H4 (cell line): ENCODE measurements at regions not wholly inside any gene's neighbourhood (a gene's known extent, or its start where the extent isn't known, plus 50 kb on each side); places are given as distances from the start of the nearest gene placed in this dataset.

Experiments
- DNase-seq: peaks from one replicate; pipeline ENCODE4 v3.0.0-alpha.2; 2015; ENCODE audit warnings: low spot score

- no peak for DNase-seq
These were observed 501.9 kb upstream of the USP24 start for GRCh38 chr1:55717111-55717510.

DNA sequence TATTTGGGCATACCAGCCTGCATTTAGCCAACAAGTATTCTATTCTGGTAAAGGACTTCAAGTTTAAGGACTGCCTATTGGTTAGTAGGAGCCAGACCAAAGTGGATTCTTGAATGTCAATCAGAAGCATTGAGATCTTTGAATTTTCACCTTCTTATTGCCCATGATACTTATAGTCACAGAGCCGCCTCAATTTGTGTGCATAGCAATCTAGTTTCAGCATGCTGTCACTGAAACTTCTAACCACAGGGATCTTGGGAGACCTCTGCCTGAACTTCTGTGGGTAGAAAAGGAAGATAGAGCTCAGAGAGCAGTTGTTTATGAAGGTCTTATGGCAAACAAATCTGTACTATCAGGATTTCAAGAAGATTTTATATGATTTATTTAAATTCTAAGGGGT lies 501.4 kb upstream of the USP24 start:
- DNase-seq, result peak; percentile 41

GRCh38 chr1:55716151-55716550 lies 501.0 kb upstream of the USP24 start:
- DNase-seq, result no peak

DNA sequence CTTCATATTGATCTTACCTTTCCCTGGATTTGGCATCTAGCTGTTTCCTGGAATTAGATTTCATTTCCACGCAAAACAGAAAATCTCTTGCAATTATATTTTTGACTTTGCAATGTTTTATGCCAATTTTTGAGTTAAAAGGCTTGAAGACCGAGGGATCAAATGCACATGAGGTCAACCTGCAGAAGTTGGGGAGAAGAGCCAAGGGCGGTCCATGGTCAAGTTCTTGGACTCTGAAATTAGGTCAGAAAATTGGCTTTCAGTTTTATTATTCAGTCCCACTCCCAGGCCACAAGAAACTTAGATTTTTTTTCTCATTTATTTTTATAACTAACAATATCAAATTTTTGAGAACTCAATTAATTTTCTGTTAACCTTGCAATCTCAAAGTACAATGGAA lies 499.1 kb upstream of the USP24 start:
- no peak for DNase-seq

DNA sequence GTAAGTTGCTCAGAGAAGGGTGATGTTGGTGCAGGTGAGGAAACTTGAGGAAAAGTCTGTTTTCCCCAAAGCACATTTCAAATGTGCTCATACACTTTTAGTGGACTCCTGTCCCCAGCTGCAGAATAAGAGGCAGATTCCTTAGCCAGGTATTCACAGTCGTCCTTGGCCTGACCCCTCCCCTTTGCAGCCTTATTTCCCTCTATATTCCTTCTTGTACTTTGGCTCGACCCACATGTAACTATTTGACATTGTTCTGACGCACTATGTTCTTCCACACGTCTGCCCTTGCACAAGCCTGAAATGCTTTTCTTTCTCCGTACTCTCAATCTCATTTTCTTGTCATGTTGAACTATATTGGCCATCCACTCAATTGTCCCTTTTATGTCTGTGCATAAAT lies 498.4 kb upstream of the USP24 start:
- DNase-seq, result no peak

DNA sequence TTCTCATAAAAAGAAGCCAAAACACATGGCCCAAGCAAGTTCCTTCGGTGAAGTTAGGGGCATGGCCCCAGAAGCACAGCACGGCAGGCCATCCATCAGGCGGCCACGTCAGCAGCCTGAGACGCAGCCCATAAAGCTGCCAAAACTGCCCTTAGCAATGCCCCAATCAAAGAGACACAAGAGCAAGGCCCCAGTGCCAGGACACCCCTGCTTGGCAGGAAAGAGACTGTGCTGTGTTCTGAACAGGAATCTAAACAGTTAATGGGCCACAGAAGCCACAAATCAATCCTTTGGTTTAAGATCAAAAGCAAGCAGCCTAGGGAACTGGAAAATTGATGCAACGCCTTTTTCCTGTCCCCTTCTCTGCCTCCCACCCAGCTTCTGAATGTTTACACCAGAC lies 497.0 kb upstream of the USP24 start:
- DNase-seq, result no peak

- DNase-seq, result no peak
These were observed 493.6 kb upstream of the USP24 start for GRCh38 chr1:55708781-55709180.

- no peak for DNase-seq
These were observed 492.7 kb upstream of the USP24 start for GRCh38 chr1:55707846-55708245.

DNA sequence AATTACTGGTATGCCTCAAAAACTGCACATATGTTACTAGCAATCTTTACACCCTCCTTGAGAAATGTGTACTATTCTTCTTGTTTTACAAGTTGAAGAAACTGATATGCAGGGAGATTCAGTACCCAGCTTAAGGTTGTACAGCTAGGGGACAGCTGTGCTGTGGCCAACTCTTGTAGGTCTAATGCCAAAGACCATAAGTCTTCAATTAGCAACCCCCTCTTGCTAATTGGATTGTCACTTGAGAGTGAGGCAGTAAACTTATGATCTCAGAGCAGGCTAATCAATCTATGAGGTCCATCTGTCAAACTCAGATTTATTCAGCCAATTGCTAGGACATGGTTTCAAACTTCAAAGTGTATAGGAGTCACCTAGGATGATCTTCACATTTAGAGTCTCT lies 492.0 kb upstream of the USP24 start:
- DNase-seq, result no peak

DNA sequence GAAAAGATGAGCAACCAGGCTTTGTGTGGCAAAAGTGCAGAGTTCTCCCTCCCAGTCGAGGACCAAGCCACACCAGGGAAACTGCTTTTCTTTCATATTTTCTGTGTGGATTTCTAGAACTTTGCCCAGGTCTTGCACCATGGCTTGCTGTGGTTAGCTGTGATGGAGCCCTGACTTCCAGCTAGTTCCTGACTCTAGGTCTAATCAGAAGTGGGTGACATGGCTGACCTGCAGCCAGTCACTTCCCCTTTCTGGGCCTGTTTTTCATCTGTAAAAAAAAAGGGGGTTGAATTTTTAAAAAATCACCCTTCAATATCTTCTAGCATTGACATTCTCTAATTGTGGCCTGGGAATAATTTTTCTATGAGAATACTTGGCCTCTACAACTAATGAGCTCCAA lies 491.2 kb upstream of the USP24 start:
- no peak for DNase-seq

- DNase-seq, result no peak
These were observed 488.7 kb upstream of the USP24 start for GRCh38 chr1:55703726-55704363.

GRCh38 chr1:55702064-55702463 lies 486.9 kb upstream of the USP24 start:
- peak; percentile 39 for DNase-seq

DNA sequence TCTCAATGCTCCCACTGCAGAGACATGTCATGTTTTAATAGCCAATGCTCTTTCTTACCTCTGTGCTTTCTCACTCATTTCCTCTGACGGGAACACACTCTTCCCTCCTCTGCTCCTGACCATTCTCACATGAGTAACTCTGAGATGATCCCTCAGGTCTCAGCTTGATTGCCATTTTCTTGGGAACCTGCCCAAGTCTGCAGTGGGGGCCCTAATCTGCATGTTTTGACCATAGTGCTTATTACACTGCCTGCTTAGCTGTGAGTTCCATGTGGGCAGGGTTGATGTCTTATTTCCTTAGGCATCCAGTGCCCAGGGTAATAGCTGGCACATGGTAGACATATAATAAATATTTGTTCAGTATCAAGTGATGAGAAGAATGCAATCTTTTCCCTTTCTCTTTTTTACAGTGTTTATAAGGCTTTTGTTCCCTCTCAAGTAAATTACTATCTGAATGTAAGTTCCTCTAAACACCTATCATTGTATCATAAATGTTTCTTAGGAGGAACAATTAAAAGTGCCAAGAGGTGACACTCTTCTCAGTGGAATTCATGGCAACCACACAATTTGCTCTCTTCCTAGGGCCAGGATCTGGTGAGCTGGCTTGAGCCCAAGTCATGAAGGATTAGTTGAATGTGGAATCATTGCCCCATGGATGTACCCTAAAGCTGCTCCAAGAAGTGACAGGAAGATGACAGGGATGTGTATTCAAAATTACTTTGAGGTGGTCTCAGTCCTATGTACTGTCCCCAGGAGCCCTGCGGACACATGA lies 485.4 kb upstream of the USP24 start:
- no peak for DNase-seq

DNA sequence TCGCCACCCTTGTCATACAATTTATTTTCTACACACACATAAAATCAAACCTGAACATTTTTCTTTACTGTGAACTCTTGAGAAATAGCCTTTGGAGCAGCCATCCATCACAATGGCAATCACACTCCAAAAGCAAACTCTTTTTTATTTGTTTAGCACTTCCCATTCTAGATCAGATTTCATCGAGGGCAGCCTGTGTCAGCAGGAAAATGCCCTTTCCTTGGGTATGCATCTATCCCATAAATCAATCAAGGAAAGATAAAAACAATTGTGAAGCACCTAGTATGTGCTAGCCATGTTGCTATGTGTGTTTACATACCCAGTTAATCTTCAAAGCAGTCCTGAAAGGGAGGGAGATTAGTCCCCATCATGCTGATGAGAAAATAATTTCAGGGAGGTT lies 484.1 kb upstream of the USP24 start:
- DNase-seq, result no peak

- DNase-seq, result no peak
These were observed 482.9 kb upstream of the USP24 start for GRCh38 chr1:55697997-55698535.

DNA sequence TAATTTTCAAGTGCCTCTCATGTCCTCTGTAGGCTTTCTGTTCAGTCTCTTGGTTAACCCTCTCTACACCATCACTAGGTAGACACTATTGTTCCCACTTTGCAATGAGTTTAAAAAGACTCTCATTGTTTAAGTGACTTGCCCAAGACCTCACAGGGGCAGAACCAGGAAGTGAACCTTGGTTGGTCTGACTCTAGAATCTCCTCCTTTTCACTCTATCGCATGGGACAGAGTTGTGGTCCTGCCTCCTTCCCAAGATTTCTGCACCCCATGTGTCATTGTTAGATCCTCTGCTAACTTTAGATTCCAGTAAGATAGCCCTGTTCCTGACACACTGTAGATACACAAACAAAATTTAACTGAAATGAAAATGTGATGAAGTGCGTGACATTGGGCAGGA lies 481.7 kb upstream of the USP24 start:
- no peak for DNase-seq

DNA sequence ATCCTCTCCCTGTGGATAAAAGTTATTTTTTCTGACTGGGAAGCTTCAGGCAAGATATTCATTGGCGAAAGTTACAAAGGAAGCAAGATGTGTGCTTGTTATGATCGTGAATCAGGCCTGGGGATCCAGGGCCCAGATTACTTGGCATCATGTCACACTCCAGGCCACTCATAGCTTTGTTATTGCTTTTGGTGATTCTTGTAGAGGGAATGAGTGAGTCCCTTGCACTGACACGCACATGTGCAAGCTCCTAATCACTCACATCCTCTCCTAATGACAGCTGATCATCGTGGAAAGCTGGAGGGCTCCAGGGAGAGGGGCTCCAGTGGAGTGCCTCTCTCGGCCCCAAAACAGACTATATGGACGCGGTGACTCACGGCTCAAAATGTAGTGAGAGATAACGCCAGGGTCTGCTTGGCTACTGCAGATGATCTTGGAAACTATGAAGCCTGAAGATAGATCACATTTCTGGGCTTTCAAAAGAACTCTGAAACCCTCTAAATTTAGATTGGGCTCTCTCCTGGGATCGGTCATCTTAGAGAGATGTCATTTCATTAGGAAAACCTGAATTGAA lies 481.1 kb upstream of the USP24 start:
- peak; percentile 29 for DNase-seq

- no peak for DNase-seq
These were observed 480.4 kb upstream of the USP24 start for GRCh38 chr1:55695552-55695951.

DNA sequence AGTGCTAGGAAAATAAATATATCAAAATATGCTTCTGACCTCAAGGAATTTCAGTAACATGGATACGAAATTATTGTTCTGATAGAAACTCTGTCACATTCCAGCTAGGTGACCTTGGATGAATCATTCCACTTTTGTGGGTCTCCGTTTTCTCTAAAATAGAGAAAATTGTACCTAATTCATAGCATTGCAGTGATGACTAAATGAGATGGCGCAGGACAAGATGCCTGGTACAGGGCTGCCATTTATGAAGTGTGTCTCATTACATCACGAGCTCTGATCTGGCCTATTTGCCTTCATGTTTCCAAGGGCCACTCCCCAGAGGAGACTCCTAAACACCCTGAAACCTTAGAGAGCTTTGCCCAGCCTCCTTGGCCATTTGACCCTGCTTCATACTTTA lies 480.0 kb upstream of the USP24 start:
- DNase-seq, result no peak

- no peak for DNase-seq
These were observed 479.2 kb upstream of the USP24 start for GRCh38 chr1:55694310-55694801.

DNA sequence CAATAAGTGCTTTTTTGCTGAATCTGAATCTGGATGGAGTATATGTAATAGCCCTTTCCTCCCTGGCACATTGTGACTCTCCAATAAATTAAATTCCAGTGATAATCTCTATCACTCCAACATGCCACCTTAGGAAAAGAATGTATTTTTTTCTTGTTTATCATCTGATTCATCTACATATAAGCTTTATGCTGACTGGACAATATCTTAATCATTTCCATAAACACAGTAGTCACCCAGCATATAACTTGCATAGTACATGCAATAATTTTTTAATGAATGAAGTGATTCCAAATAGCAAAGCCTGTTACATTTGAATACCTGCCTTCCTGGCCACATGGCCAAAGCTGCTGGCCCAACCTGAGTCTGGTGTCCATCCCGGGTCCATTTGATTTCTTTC lies 477.6 kb upstream of the USP24 start:
- DNase-seq, result no peak

GRCh38 chr1:55690366-55690765 lies 475.2 kb upstream of the USP24 start:
- no peak for DNase-seq

- DNase-seq, result no peak
These were observed 474.6 kb upstream of the USP24 start for GRCh38 chr1:55689800-55690199.
